Smooth muscle cell (in vitro differentiated cells): ENCODE measurements at regions not wholly inside any gene's neighbourhood (a gene's known extent, or its start where the extent isn't known, plus 50 kb on each side); places are given as distances from the start of the nearest gene placed in this dataset.

ENCODE experiments used
- DNase-seq: peaks from one replicate; lab custom pipeline; 2025; ENCODE audit not compliant: unreplicated experiment; lab: John Stamatoyannopoulos, UW
- H2AFZ ChIP-seq: fragments of 200-600 bp; sonication (generic); 2 replicates; pipeline ENCODE4 v1.6.0; 2016; ENCODE audit warnings: antibody characterized with exemption, low read depth, mild to moderate bottlenecking
- H3F3A ChIP-seq: fragments of 200-600 bp; sonication (generic); 2 replicates; pipeline ENCODE4 v1.6.0; 2017; ENCODE audit warnings: antibody characterized with exemption, low read depth
- H3K27ac ChIP-seq: fragments of 200-600 bp; sonication (generic); 2 replicates; pipeline ENCODE4 v1.5.1; 2016; ENCODE audit warnings: low read depth, mild to moderate bottlenecking
- H3K27me3 ChIP-seq: fragments of 200-600 bp; sonication (generic); 2 replicates; pipeline ENCODE4 v1.6.1; 2016; ENCODE audit warnings: low read depth, mild to moderate bottlenecking
- H3K36me3 ChIP-seq: fragments of 200-600 bp; sonication (generic); 2 replicates; pipeline ENCODE4 v1.5.1; 2016; ENCODE audit warnings: low read depth
- H3K4me1 ChIP-seq: fragments of 200-600 bp; sonication (generic); 2 replicates; pipeline ENCODE4 v1.5.1; 2016; ENCODE audit warnings: low read depth
- H3K4me2 ChIP-seq: fragments of 200-600 bp; sonication (generic); 2 replicates; pipeline ENCODE4 v1.6.0; 2016; ENCODE audit warnings: mild to moderate bottlenecking
- H3K4me3 ChIP-seq: fragments of 200-600 bp; sonication (generic); 2 replicates; pipeline ENCODE4 v1.5.1; 2016; ENCODE audit warnings: mild to moderate bottlenecking
- H3K79me2 ChIP-seq: fragments of 200-600 bp; sonication (generic); 2 replicates; pipeline ENCODE4 v1.6.0; 2016; ENCODE audit warnings: low read depth, mild to moderate bottlenecking
- H3K9ac ChIP-seq: fragments of 200-600 bp; sonication (generic); 2 replicates; pipeline ENCODE4 v1.6.0; 2016; ENCODE audit warnings: low read depth
- H3K9me3 ChIP-seq: fragments of 200-600 bp; sonication (generic); replicated peaks from 2 replicates; pipeline ENCODE4 v1.5.1; 2016; ENCODE audit warnings: low read depth
- H4K20me1 ChIP-seq: fragments of 200-600 bp; sonication (generic); 2 replicates; pipeline ENCODE4 v1.6.0; 2016; ENCODE audit warnings: low read depth
- WGBS: methylation state at CpG from one replicate; pipeline ENCODE4 v1.1.7; 2016; ENCODE audit warnings: low lambda C conversion rate; 5-methylcytosine and 5-hydroxymethylcytosine counted together
- TF ChIP-seq, protein P1 (sequence below): fragments of 200-600 bp; sonication (generic); IDR thresholded peaks from 2 replicates; pipeline ENCODE4 v1.5.1; 2017; ENCODE audit warnings: borderline replicate concordance, mild to moderate bottlenecking, antibody characterized with exemption; ENCODE audit not compliant: insufficient read depth, poor library complexity, severe bottlenecking

- no peaks in the 10 kb centered on the region for H3K27me3 ChIP-seq
- no peaks in the 10 kb centered on the region for H3F3A ChIP-seq
- no peak overlapping the region for H3K9ac ChIP-seq
- no peak overlapping the region for H3K4me3 ChIP-seq
- H3K9me3 ChIP-seq: no peaks in the 10 kb centered on the region
- H2AFZ ChIP-seq: no peak overlapping the region
- DNase-seq: no peak
- TF ChIP-seq, protein P1, sequence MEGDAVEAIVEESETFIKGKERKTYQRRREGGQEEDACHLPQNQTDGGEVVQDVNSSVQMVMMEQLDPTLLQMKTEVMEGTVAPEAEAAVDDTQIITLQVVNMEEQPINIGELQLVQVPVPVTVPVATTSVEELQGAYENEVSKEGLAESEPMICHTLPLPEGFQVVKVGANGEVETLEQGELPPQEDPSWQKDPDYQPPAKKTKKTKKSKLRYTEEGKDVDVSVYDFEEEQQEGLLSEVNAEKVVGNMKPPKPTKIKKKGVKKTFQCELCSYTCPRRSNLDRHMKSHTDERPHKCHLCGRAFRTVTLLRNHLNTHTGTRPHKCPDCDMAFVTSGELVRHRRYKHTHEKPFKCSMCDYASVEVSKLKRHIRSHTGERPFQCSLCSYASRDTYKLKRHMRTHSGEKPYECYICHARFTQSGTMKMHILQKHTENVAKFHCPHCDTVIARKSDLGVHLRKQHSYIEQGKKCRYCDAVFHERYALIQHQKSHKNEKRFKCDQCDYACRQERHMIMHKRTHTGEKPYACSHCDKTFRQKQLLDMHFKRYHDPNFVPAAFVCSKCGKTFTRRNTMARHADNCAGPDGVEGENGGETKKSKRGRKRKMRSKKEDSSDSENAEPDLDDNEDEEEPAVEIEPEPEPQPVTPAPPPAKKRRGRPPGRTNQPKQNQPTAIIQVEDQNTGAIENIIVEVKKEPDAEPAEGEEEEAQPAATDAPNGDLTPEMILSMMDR: no peak
- no peak overlapping the region for H3K27ac ChIP-seq
- H3K4me2 ChIP-seq: no peak overlapping the region
- H3K36me3 ChIP-seq: no peaks in the 10 kb centered on the region
- H3K79me2 ChIP-seq: no peaks in the 10 kb centered on the region
- H4K20me1 ChIP-seq: no peaks in the 10 kb centered on the region
- 64% methylated on average over 2 of the region's 2 CpGs for WGBS
- no peaks in the 10 kb centered on the region for H3K4me1 ChIP-seq
Measured at GRCh38 chr1:56297208-56297607, 282.2 kb downstream of the PLPP3 start.

- no peak for DNase-seq
- 92% methylated on average over 4 of the region's 4 CpGs for WGBS
- no peak overlapping the region for H3K27ac ChIP-seq
Measured at GRCh38 chr1:56295949-56296929, 283.1 kb downstream of the PLPP3 start.

GRCh38 chr1:56291374-56291919 is 287.9 kb downstream of the PLPP3 start:
- peaks cover 5% of the 10 kb centered on the region for H3K27me3 ChIP-seq
- no peak overlapping the region for H2AFZ ChIP-seq
- H3K4me2 ChIP-seq: no peak overlapping the region
- TF ChIP-seq, protein P1: no peak
- H3K4me3 ChIP-seq: no peak overlapping the region
- H3K4me1 ChIP-seq: no peaks in the 10 kb centered on the region
- H3F3A ChIP-seq: no peaks in the 10 kb centered on the region
- no peak overlapping the region for H3K9ac ChIP-seq
- no peaks in the 10 kb centered on the region for H3K79me2 ChIP-seq
- no peak for DNase-seq
- no peaks in the 10 kb centered on the region for H3K36me3 ChIP-seq
- no peaks in the 10 kb centered on the region for H3K9me3 ChIP-seq
- H4K20me1 ChIP-seq: no peaks in the 10 kb centered on the region
- 49% methylated on average over 5 of the region's 5 CpGs for WGBS
- no peak overlapping the region for H3K27ac ChIP-seq

More at GRCh38 chr1:56295949-56296929, 283.1 kb downstream of the PLPP3 start:
- no peak overlapping the region for H2AFZ ChIP-seq
- no peaks in the 10 kb centered on the region for H3K9me3 ChIP-seq
- H3F3A ChIP-seq: no peaks in the 10 kb centered on the region
- no peaks in the 10 kb centered on the region for H3K36me3 ChIP-seq
- TF ChIP-seq, protein P1: no peak
- no peaks in the 10 kb centered on the region for H3K4me1 ChIP-seq
- H4K20me1 ChIP-seq: no peaks in the 10 kb centered on the region
- H3K4me2 ChIP-seq: no peak overlapping the region
- H3K4me3 ChIP-seq: no peak overlapping the region
- H3K9ac ChIP-seq: no peak overlapping the region
- H3K79me2 ChIP-seq: no peaks in the 10 kb centered on the region
- no peaks in the 10 kb centered on the region for H3K27me3 ChIP-seq
